ENCODE measurements at regions not wholly inside any gene's neighbourhood (a gene's known extent, or its start where the extent isn't known, plus 50 kb on each side); places are given as distances from the start of the nearest gene placed in this dataset.

- TF ChIP-seq, protein P1, sequence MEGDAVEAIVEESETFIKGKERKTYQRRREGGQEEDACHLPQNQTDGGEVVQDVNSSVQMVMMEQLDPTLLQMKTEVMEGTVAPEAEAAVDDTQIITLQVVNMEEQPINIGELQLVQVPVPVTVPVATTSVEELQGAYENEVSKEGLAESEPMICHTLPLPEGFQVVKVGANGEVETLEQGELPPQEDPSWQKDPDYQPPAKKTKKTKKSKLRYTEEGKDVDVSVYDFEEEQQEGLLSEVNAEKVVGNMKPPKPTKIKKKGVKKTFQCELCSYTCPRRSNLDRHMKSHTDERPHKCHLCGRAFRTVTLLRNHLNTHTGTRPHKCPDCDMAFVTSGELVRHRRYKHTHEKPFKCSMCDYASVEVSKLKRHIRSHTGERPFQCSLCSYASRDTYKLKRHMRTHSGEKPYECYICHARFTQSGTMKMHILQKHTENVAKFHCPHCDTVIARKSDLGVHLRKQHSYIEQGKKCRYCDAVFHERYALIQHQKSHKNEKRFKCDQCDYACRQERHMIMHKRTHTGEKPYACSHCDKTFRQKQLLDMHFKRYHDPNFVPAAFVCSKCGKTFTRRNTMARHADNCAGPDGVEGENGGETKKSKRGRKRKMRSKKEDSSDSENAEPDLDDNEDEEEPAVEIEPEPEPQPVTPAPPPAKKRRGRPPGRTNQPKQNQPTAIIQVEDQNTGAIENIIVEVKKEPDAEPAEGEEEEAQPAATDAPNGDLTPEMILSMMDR (IDR thresholded peaks at IDR 0.05), result no peak
- no peak for TF ChIP-seq POLR2A (IDR thresholded peaks at IDR 0.05)
These were observed 306.4 kb downstream of the RBM43 start for GRCh38 chr2:150955231-150955630.
